ENCODE measurements at regions not wholly inside any gene's neighbourhood (a gene's known extent, or its start where the extent isn't known, plus 50 kb on each side); places are given as distances from the start of the nearest gene placed in this dataset.

DNA sequence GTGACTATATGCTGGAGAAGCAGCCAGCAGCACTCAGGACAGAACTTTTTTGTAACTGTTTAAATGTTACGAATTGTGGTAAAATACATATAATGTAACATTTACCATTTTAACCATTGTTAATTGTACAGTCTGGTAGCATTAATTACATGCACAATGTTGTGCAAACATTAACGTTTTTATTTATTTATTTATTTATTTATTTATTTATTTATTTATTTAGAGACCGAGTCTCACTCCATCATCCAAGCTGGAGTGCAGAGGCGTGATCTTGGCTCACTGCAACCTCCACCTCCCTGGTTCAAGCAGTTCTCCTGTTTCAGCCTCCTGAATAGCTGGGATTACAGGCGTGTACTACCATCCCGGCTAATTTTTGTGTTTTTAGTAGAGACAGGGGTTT is 88.7 kb upstream of the TEX51 start:
- TF ChIP-seq POLR2A (IDR thresholded peaks at IDR 0.05; ENCODE audit: low read depth, low read length) (no peak), TAF1 (IDR thresholded peaks at IDR 0.05; ENCODE audit: borderline replicate concordance, low read depth, low read length) (no peak)

Measured in GM12892 (cell line).